ENCODE measurements at regions not wholly inside any gene's neighbourhood (a gene's known extent, or its start where the extent isn't known, plus 50 kb on each side); places are given as distances from the start of the nearest gene placed in this dataset.

GRCh38 chr4:130028552-130028951, 932.6 kb downstream of the C4orf33 start:
- Histone ChIP-seq H3K23ac (ENCODE audit: low read depth, low read length) (no peak overlapping the region), H3K18ac (ENCODE audit: low read depth, low read length) (no peak overlapping the region), H4K91ac (ENCODE audit: insufficient read depth, low read depth, low read length) (no peak overlapping the region), H4K5ac (ENCODE audit: low read depth, low read length) (no peak overlapping the region), H3K14ac (replicated peaks; ENCODE audit: low read depth, low read length) (no peak overlapping the region), H2BK15ac (ENCODE audit: low read depth, low read length) (no peak overlapping the region), H2BK20ac (ENCODE audit: low read depth, low read length) (no peak overlapping the region), H3K9ac (ENCODE audit: low read depth, low read length) (no peak overlapping the region), H3K4me1 (ENCODE audit: control insufficient read depth, insufficient read depth, low read length) (no peaks in the 10 kb centered on the region), H3K79me1 (ENCODE audit: low read depth in 1 of 2, low read length in 2 of 2) (no peaks in the 10 kb centered on the region), H2AK5ac (ENCODE audit: low read depth, low read length) (no peak overlapping the region), H2AFZ (replicated peaks; ENCODE audit: low read length, poor library complexity) (no peak overlapping the region), H3K4me3 (ENCODE audit: insufficient read depth, low read depth, low read length) (no peak overlapping the region), H2BK120ac (ENCODE audit: low read depth, low read length) (no peak overlapping the region), H3K27me3 (ENCODE audit: control insufficient read depth, insufficient read depth, low read length) (no peaks in the 10 kb centered on the region), H3K9me1 (ENCODE audit: insufficient read depth, low read length) (no peaks in the 10 kb centered on the region), H3K36me3 (ENCODE audit: control insufficient read depth, insufficient read depth, low read length) (no peaks in the 10 kb centered on the region), H3K27ac (ENCODE audit: insufficient read depth, low read length) (no peak overlapping the region), H3K4me2 (ENCODE audit: low read depth, low read length) (no peak overlapping the region), H4K8ac (ENCODE audit: low read depth in 2 of 2, low read length in 2 of 2) (no peak overlapping the region), H4K20me1 (ENCODE audit: insufficient read depth, low read length) (no peaks in the 10 kb centered on the region), H3K56ac (ENCODE audit: extremely low read depth, insufficient read depth, low read length) (no peak overlapping the region), H2BK5ac (ENCODE audit: low read depth, low read length, poor library complexity, severe bottlenecking) (no peak overlapping the region), H3K4ac (ENCODE audit: low read depth, low read length) (no peak overlapping the region), H2AK9ac (replicated peaks; ENCODE audit: low read depth, low read length, poor library complexity) (no peak overlapping the region), H3K9me3 (ENCODE audit: control insufficient read depth, insufficient read depth, low read length) (peaks cover 3% of the 10 kb centered on the region; the same call in 1 of the 2 replicates)
- in situ Hi-C loops (cut with MboI; ENCODE audit: low sequenced_read_pairs) (no loop called here), dilution Hi-C loops (cut with HindIII; ENCODE audit: low sequenced_read_pairs, unreplicated experiment) (no loop called here), intact Hi-C loops (cut with micrococcal nuclease) (no loop called here)
- TF ChIP-seq MXI1 (IDR thresholded peaks at IDR 0.05; ENCODE audit: borderline replicate concordance, low read depth, low read length): no peak
- no peak for TF ChIP-seq POLR2A (IDR thresholded peaks at IDR 0.05; ENCODE audit: low read depth, low read length)
- no peak for TF ChIP-seq RFX5 (IDR thresholded peaks at IDR 0.05; ENCODE audit: low read depth, low read length)
- ChIA-PET CTCF (no interaction called here), POLR2A (ENCODE audit: unreplicated experiment) (no interaction called here)
- WGBS, 2 experiments (ENCODE audit: extremely low coverage in 2 of 2, insufficient read length in 1 of 2): no CpG with 5 or more reads among the region's 3 CpGs
- ATAC-seq (ENCODE audit: low read depth) (no peak), DNase-seq (no peak)
- BruUV-seq (replicated peaks): no TSS peak

All from IMR-90 (cell line).